Nephron progenitor cell (in vitro differentiated cells): ENCODE measurements at regions not wholly inside any gene's neighbourhood (a gene's known extent, or its start where the extent isn't known, plus 50 kb on each side); places are given as distances from the start of the nearest gene placed in this dataset.
"Not testable (repeated sequence)": the region's sequence is repeated elsewhere in the genome, so short reads cannot be mapped to it uniquely, and the experiment has no call there.

Experiments
- DNase-seq: peaks from one replicate; pipeline ENCODE4 v3.0.0; 2021
- H3K27ac Mint-ChIP-seq: 2 replicates; pipeline ENCODE4 v1.8.0; 2021; ENCODE audit warnings: mild to moderate bottlenecking, moderate library complexity, mixed read lengths
- H3K27me3 Mint-ChIP-seq: 2 replicates; pipeline ENCODE4 v1.8.0; 2021; ENCODE audit warnings: mild to moderate bottlenecking, low read depth, mixed read lengths; ENCODE audit not compliant: poor library complexity
- H3K36me3 Mint-ChIP-seq: 2 replicates; pipeline ENCODE4 v1.8.0; 2021; ENCODE audit warnings: low read depth, mixed read lengths
- H3K4me1 Mint-ChIP-seq: 2 replicates; pipeline ENCODE4 v1.8.0; 2021; ENCODE audit warnings: mixed read lengths
- H3K4me3 Mint-ChIP-seq: 2 replicates; pipeline ENCODE4 v1.8.0; 2021; ENCODE audit warnings: mild to moderate bottlenecking, moderate library complexity, mixed read lengths
- H3K9me3 Mint-ChIP-seq: 2 replicates; pipeline ENCODE4 v1.8.0; 2021; ENCODE audit warnings: mild to moderate bottlenecking, moderate library complexity, mixed read lengths
- CTCF ChIP-seq: fragments of 200-600 bp; sonication (generic); IDR thresholded peaks from 2 replicates; pipeline ENCODE4 v1.5.0; 2021; ENCODE audit warnings: antibody characterized with exemption

- no peak for TF ChIP-seq CTCF
- Mint-ChIP-seq H3K36me3 (no peaks in the 10 kb centered on the region), H3K9me3 (peaks cover 12% of the 10 kb centered on the region), H3K27me3 (no peaks in the 10 kb centered on the region), H3K4me1 (no peaks in the 10 kb centered on the region), H3K4me3 (no peak overlapping the region), H3K27ac (no peak overlapping the region)
- DNase-seq: no peak
Measured at GRCh38 chr18:51503351-51503750, 305.9 kb upstream of the MEX3C start.

- no peak overlapping the region for H3K27ac Mint-ChIP-seq
- H3K4me3 Mint-ChIP-seq: no peak overlapping the region
- no peak for DNase-seq
- H3K27me3 Mint-ChIP-seq: no peaks in the 10 kb centered on the region
- H3K9me3 Mint-ChIP-seq: peaks cover 24% of the 10 kb centered on the region
- no peaks in the 10 kb centered on the region for H3K36me3 Mint-ChIP-seq
- no peak for TF ChIP-seq CTCF
- H3K4me1 Mint-ChIP-seq: no peaks in the 10 kb centered on the region
Measured at GRCh38 chr18:51506811-51507210, 309.3 kb upstream of the MEX3C start.

GRCh38 chr18:51508410-51508809 is 310.9 kb upstream of the MEX3C start:
- peaks cover 24% of the 10 kb centered on the region for H3K9me3 Mint-ChIP-seq
- not testable (repeated sequence) for H3K36me3 Mint-ChIP-seq, H3K4me1 Mint-ChIP-seq, H3K4me3 Mint-ChIP-seq, H3K27ac Mint-ChIP-seq, H3K27me3 Mint-ChIP-seq, DNase-seq

- DNase-seq: no peak
- H3K4me1 Mint-ChIP-seq: no peaks in the 10 kb centered on the region
- no peak for TF ChIP-seq CTCF
- no peak overlapping the region for H3K4me3 Mint-ChIP-seq
- H3K27me3 Mint-ChIP-seq: no peaks in the 10 kb centered on the region
- no peak overlapping the region for H3K27ac Mint-ChIP-seq
- H3K36me3 Mint-ChIP-seq: no peaks in the 10 kb centered on the region
- H3K9me3 Mint-ChIP-seq: peaks cover 33% of the 10 kb centered on the region
Measured at GRCh38 chr18:51510020-51510419, 312.5 kb upstream of the MEX3C start.

GRCh38 chr18:51513517-51513916 is 316.0 kb upstream of the MEX3C start:
- Mint-ChIP-seq H3K4me1 (no peaks in the 10 kb centered on the region), H3K4me3 (no peak overlapping the region), H3K9me3 (peaks cover 30% of the 10 kb centered on the region), H3K27ac (no peak overlapping the region), H3K36me3 (no peaks in the 10 kb centered on the region), H3K27me3 (peaks cover 4% of the 10 kb centered on the region)
- DNase-seq: no peak
- no peak for TF ChIP-seq CTCF

- H3K27me3 Mint-ChIP-seq: peaks cover 4% of the 10 kb centered on the region
- no peak for TF ChIP-seq CTCF
- no peak overlapping the region for H3K27ac Mint-ChIP-seq
- no peak overlapping the region for H3K4me3 Mint-ChIP-seq
- H3K9me3 Mint-ChIP-seq: peaks cover 26% of the 10 kb centered on the region
- no peaks in the 10 kb centered on the region for H3K36me3 Mint-ChIP-seq
- DNase-seq: no peak
- no peaks in the 10 kb centered on the region for H3K4me1 Mint-ChIP-seq
Measured at GRCh38 chr18:51514128-51514527, 316.6 kb upstream of the MEX3C start.
